ENCODE measurements at regions not wholly inside any gene's neighbourhood (a gene's known extent, or its start where the extent isn't known, plus 50 kb on each side); places are given as distances from the start of the nearest gene placed in this dataset.

DNA sequence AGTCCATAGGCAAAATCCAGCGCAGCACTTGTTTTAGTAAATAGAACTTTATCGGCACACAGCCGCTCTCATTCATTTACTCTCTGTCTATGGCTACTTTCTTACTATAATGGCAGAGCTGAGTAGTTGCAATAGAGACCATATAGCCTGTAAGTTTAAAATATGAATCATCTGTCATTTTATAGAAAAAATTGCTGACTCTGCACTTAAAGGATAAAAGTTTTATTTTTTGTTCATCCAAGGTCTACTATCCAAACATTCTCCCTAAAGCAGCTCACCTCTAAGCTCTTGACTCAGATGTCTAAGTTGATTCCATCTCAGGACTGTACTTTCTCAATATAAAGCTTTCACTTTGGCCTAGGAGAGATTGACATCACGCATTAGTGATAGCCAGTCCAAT, 825.7 kb downstream of the OLFM4 start:
- no peak for DNase-seq (ENCODE audit: low read depth, low spot score)
- Histone ChIP-seq H3K27me3 (ENCODE audit: control insufficient read depth, extremely low read depth, insufficient read depth, low read length) (no peaks in the 10 kb centered on the region), H2AFZ (ENCODE audit: control insufficient read depth, low read length) (no peak overlapping the region), H3K9me1 (ENCODE audit: control insufficient read depth, extremely low read depth, insufficient read depth, low read length) (no peaks in the 10 kb centered on the region), H3K4me1 (ENCODE audit: control insufficient read depth, extremely low read depth, insufficient read depth, low read length) (no peaks in the 10 kb centered on the region), H3K79me2 (ENCODE audit: control insufficient read depth, insufficient read depth, low read length) (no peaks in the 10 kb centered on the region), H3K36me3 (ENCODE audit: control insufficient read depth in 2 of 2, extremely low read depth in 1 of 2, insufficient read depth in 2 of 2, low read length in 2 of 2) (no peaks in the 10 kb centered on the region), H4K20me1 (ENCODE audit: control insufficient read depth, extremely low read depth, insufficient read depth, low read length) (no peaks in the 10 kb centered on the region), H3K4me2 (ENCODE audit: control insufficient read depth, extremely low read depth, insufficient read depth, low read depth, low read length) (no peak overlapping the region), H3K4me3 (ENCODE audit: control insufficient read depth in 2 of 3, extremely low read depth in 1 of 3, insufficient read depth in 2 of 3, low read depth in 1 of 3, low read length in 3 of 3) (no peak overlapping the region), H3K27ac (ENCODE audit: control insufficient read depth, insufficient read depth, low read length) (no peak overlapping the region), H3K9me3 (ENCODE audit: control insufficient read depth, low read depth, low read length) (no peaks in the 10 kb centered on the region), H3K9ac (ENCODE audit: control insufficient read depth, extremely low read depth, insufficient read depth, low read length) (no peak overlapping the region)
- FAIRE-seq, result no peak
- TF ChIP-seq EZH2 (IDR thresholded peaks at IDR 0.05; ENCODE audit: low read length), result no peak
- TF ChIP-seq, protein P1, sequence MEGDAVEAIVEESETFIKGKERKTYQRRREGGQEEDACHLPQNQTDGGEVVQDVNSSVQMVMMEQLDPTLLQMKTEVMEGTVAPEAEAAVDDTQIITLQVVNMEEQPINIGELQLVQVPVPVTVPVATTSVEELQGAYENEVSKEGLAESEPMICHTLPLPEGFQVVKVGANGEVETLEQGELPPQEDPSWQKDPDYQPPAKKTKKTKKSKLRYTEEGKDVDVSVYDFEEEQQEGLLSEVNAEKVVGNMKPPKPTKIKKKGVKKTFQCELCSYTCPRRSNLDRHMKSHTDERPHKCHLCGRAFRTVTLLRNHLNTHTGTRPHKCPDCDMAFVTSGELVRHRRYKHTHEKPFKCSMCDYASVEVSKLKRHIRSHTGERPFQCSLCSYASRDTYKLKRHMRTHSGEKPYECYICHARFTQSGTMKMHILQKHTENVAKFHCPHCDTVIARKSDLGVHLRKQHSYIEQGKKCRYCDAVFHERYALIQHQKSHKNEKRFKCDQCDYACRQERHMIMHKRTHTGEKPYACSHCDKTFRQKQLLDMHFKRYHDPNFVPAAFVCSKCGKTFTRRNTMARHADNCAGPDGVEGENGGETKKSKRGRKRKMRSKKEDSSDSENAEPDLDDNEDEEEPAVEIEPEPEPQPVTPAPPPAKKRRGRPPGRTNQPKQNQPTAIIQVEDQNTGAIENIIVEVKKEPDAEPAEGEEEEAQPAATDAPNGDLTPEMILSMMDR (optimal IDR thresholded peaks at IDR 0.05 in 1 of 3, IDR thresholded peaks at IDR 0.05 in 1 of 3, conservative IDR thresholded peaks at IDR 0.05 in 1 of 3; ENCODE audit: extremely low read depth in 1 of 3, insufficient read depth in 2 of 3, low read length in 3 of 3), result no peak
- dilution Hi-C loops (cut with MboI; ENCODE audit: extremely low pct_ligation_motif_present, low sequenced_read_pairs), result no loop called here

DNA sequence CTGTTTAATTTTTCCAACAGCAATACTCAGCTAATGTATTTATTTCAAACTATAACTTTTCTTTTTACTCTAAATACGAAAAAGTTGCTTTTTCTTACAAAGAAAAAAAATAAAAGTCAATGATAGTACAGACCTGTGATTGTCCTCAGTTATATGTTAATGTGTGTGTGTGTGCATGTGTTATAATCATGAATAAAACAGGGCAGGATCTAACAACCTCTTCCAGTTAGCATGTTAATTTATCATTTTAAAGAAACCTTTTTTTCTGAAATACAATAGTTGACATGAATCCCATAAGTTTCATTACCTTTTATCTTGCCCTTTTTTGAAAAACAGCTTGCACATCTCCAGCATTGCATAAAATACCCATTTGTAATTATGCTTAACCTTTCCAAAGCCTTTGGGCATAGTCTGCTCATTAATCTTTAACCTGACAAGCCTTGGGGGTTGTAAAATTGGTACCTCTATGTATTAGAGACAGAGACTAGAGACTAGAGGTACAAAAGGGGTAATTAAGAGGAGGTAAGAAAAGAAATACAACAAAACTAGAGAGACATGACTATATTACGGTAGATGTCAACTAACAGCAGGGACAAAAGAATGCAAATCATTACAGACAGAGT, 828.1 kb downstream of the OLFM4 start:
- dilution Hi-C loops (cut with MboI; ENCODE audit: extremely low pct_ligation_motif_present, low sequenced_read_pairs), result no loop called here
- no peak overlapping the region for H3K9ac ChIP-seq (ENCODE audit: control insufficient read depth, extremely low read depth, insufficient read depth, low read length)
- H3K27ac ChIP-seq (ENCODE audit: control insufficient read depth, insufficient read depth, low read length), result no peak overlapping the region
- H3K36me3 ChIP-seq (ENCODE audit: control insufficient read depth in 2 of 2, extremely low read depth in 1 of 2, insufficient read depth in 2 of 2, low read length in 2 of 2), result no peaks in the 10 kb centered on the region
- no peak overlapping the region for H2AFZ ChIP-seq (ENCODE audit: control insufficient read depth, low read length)
- H4K20me1 ChIP-seq (ENCODE audit: control insufficient read depth, extremely low read depth, insufficient read depth, low read length), result no peaks in the 10 kb centered on the region
- no peaks in the 10 kb centered on the region for H3K9me3 ChIP-seq (ENCODE audit: control insufficient read depth, low read depth, low read length)
- DNase-seq (ENCODE audit: low read depth, low spot score), result no peak
- no peaks in the 10 kb centered on the region for H3K79me2 ChIP-seq (ENCODE audit: control insufficient read depth, insufficient read depth, low read length)
- TF ChIP-seq, protein P1 (optimal IDR thresholded peaks at IDR 0.05 in 1 of 3, IDR thresholded peaks at IDR 0.05 in 1 of 3, conservative IDR thresholded peaks at IDR 0.05 in 1 of 3; ENCODE audit: extremely low read depth in 1 of 3, insufficient read depth in 2 of 3, low read length in 3 of 3), result no peak
- no peak for TF ChIP-seq EZH2 (IDR thresholded peaks at IDR 0.05; ENCODE audit: low read length)
- no peaks in the 10 kb centered on the region for H3K9me1 ChIP-seq (ENCODE audit: control insufficient read depth, extremely low read depth, insufficient read depth, low read length)
- H3K27me3 ChIP-seq (ENCODE audit: control insufficient read depth, extremely low read depth, insufficient read depth, low read length), result no peaks in the 10 kb centered on the region
- no peak overlapping the region for H3K4me3 ChIP-seq (ENCODE audit: control insufficient read depth in 2 of 3, extremely low read depth in 1 of 3, insufficient read depth in 2 of 3, low read depth in 1 of 3, low read length in 3 of 3)
- H3K4me2 ChIP-seq (ENCODE audit: control insufficient read depth, extremely low read depth, insufficient read depth, low read depth, low read length), result no peak overlapping the region
- FAIRE-seq, result no peak
- H3K4me1 ChIP-seq (ENCODE audit: control insufficient read depth, extremely low read depth, insufficient read depth, low read length), result no peaks in the 10 kb centered on the region
